GM21367 (cell line): ENCODE measurements at regions not wholly inside any gene's neighbourhood (a gene's known extent, or its start where the extent isn't known, plus 50 kb on each side); places are given as distances from the start of the nearest gene placed in this dataset.
"Not testable (repeated sequence)": the region's sequence is repeated elsewhere in the genome, so short reads cannot be mapped to it uniquely, and the experiment has no call there.

ENCODE experiments used
- ATAC-seq: cut with Tn5 transposase; IDR thresholded peaks from one replicate; pipeline ENCODE4 v1.9.1; 2021; ENCODE audit not compliant: unreplicated experiment

- no peak for ATAC-seq
Measured at GRCh38 chr2:146776596-146776995, 1068.2 kb upstream of the ACVR2A start.

GRCh38 chr2:146771531-146771930, 1073.3 kb upstream of the ACVR2A start:
- ATAC-seq, result no peak

- no peak for ATAC-seq
Measured at GRCh38 chr2:146764301-146764700, 1080.5 kb upstream of the ACVR2A start.

GRCh38 chr2:146762786-146763185, 1082.0 kb upstream of the ACVR2A start:
- ATAC-seq, result no peak

- ATAC-seq, result no peak
Measured at GRCh38 chr2:146754606-146755005, 1090.2 kb upstream of the ACVR2A start.

GRCh38 chr2:146748046-146748445, 1096.8 kb upstream of the ACVR2A start:
- no peak for ATAC-seq

- no peak for ATAC-seq
Measured at GRCh38 chr2:146741260-146741659, 1103.6 kb upstream of the ACVR2A start.

- no peak for ATAC-seq
Measured at GRCh38 chr2:146734821-146735190, 1110.0 kb upstream of the ACVR2A start.

GRCh38 chr2:146734042-146734820, 1110.6 kb upstream of the ACVR2A start:
- peak; percentile 94 for ATAC-seq

- no peak for ATAC-seq
Measured at GRCh38 chr2:146730882-146731281, 1113.9 kb upstream of the ACVR2A start.

GRCh38 chr2:146721486-146721885, 1123.3 kb upstream of the ACVR2A start:
- ATAC-seq, result no peak

- no peak for ATAC-seq
Measured at GRCh38 chr2:146720170-146720569, 1124.7 kb upstream of the ACVR2A start.

- ATAC-seq, result no peak
Measured at GRCh38 chr2:146716591-146716990, 1128.2 kb upstream of the ACVR2A start.

- no peak for ATAC-seq
Measured at GRCh38 chr2:146709004-146709403, 1135.8 kb upstream of the ACVR2A start.

GRCh38 chr2:146701183-146701582, 1143.6 kb upstream of the ACVR2A start:
- no peak for ATAC-seq

- ATAC-seq, result no peak
Measured at GRCh38 chr2:146697307-146697706, 1147.5 kb upstream of the ACVR2A start.

GRCh38 chr2:146696787-146697186, 1148.0 kb upstream of the ACVR2A start:
- ATAC-seq, result not testable (repeated sequence)

GRCh38 chr2:146681991-146682390, 1162.8 kb upstream of the ACVR2A start:
- ATAC-seq, result no peak

- ATAC-seq, result no peak
Measured at GRCh38 chr2:146678516-146678915, 1166.3 kb upstream of the ACVR2A start.

- no peak for ATAC-seq
Measured at GRCh38 chr2:146677280-146677679, 1167.5 kb upstream of the ACVR2A start.

GRCh38 chr2:146669735-146670134, 1175.1 kb upstream of the ACVR2A start:
- ATAC-seq, result no peak

- ATAC-seq, result no peak
Measured at GRCh38 chr2:146666340-146666739, 1178.5 kb upstream of the ACVR2A start.

- no peak for ATAC-seq
Measured at GRCh38 chr2:146665800-146666199, 1179.0 kb upstream of the ACVR2A start.
